ENCODE measurements at regions not wholly inside any gene's neighbourhood (a gene's known extent, or its start where the extent isn't known, plus 50 kb on each side); places are given as distances from the start of the nearest gene placed in this dataset.
A peak's percentile ranks its signal among the peaks of the same experiment; 100 is the strongest.
"Not testable (repeated sequence)": the region's sequence is repeated elsewhere in the genome, so short reads cannot be mapped to it uniquely, and the experiment has no call there.

DNA sequence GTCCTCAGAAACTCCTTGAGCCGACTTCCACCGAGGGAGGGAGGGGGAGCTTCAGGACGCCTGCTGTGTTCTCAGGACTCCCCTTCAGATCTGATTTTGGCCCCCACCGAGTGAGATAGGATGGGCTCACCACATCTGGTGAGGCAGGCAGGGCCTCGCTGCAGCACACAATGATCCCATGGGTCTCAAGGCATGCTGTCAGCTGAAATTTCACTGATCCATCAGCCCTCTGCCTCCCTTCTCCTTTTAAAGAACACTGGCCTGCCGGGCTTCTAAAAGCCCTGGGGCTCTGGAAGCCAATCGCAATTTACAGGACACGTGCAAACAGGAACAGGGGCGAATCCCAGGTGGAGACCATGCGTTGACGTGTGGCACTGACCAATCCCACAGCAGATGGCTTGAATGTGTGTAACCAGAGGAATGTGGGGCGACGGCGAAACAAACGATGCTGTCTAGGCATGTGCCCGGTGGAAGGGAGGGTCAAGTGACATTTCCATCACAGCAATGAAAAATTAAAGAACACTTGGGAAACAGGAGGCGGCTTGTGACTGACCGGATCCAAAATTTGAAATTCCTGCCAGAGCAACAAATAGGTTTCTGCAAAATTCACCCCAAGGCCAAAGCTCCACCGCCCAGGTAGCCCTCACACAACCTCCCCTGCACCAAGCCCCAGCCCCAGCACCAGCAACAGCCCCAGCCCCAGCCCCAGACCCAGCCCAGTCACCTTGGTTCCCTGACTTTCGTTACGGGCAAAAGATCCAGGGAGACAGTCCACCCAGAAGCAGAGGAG lies 167.1 kb upstream of the ZNF337 start:
- peak in 1 of 4 experiments; percentile 22 for DNase-seq

DNA sequence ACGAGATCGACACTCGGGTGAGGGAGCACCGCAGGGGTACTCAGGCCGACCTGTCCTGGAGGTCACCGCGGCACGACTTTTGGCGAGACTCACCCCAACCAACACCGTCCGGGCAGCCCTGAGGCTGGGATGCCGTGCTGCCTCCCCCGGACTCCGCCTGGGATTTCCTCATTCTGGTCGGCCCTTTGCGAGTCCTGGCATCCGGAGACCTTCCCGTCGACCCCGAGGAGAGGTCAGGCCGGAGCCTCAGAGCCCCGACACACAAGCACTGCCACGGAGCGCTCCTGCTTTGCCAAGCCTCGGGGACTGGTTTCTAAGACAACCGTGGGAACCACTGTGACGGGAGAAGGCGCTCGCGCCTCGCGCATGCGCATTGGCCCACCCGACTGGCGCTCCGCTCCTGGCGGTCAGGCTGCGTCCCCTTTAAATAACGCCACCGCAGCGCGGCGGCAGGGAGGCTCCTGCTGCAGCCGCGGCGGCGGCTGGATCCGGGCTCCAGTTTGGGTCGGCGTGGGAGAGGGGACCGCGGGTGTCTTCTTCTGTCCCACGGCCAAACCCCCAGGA lies 166.4 kb upstream of the ZNF337 start:
- DNase-seq: peak; percentile 45 to 65 (median 58)

DNA sequence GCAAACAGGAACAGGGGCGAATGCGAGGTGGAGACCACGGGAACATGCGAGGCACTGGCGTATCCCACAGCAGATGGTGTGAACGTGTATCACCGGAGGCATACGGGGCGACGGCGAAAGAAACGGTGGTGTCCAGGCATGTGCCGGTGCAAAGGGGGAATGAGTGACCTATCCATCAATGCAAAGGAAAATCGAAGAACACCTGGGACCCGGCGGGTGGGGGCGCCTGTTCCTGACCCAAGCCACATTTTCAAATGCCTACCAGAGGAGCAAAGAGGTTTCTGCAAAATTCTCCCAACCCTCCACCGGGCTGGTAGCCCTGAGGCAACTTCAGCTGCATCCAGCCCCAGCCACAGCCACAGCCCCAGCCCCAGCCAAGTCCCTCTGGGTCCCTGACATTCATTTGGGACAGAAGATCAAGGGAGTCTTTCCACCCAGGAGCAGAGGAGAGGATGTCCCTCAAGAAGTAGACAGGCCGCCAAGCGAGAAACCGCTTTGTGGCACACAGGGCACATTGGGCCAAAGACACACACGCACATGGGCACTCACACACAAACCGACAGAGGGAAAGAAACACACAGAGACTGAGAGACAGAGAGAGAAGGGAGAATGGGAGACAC lies 164.0 kb upstream of the ZNF337 start:
- no peak for DNase-seq

DNA sequence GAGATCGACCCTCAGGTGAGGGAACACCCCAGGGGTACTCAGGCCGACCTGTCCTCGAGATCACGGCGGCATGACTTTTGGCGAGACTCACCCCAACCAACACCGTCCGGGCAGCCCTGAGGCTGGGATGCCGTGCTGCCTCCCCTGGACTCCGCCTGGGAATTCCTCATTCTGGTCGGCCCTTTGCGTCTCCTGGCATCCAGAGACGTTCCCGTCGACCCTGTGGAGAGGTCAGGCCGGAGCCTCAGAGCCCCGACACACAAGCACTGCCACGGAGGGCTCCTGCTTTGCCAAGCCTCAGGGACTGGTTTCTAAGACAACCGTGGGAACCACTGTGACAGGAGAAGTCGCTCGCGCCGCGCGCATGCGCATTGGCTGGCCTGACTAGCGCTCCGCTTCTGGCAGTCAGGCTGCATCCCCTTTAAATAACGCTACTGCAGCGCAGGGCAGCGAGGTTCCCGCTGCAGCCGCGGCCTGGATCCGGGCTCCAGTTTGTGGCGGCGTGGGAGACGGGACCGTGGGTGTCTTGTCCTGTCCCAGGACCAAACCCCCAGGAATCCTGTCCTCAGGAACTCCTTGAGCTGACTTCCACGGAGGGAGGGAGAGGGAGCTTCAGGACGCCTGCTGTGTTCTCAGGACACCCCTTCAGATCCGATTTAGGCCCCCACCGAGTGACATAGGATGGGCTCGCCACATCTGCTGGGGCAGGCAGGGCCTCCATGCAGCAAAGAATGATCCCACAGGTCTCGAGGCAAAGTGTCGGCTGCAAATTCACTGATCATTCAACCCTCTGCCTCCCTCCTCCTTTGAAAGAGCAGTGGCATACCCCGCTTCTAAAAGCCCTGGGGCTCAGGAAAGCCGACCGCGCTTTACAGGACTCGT lies 163.2 kb upstream of the ZNF337 start:
- peak; percentile 32 to 56 (median 50) for DNase-seq

DNA sequence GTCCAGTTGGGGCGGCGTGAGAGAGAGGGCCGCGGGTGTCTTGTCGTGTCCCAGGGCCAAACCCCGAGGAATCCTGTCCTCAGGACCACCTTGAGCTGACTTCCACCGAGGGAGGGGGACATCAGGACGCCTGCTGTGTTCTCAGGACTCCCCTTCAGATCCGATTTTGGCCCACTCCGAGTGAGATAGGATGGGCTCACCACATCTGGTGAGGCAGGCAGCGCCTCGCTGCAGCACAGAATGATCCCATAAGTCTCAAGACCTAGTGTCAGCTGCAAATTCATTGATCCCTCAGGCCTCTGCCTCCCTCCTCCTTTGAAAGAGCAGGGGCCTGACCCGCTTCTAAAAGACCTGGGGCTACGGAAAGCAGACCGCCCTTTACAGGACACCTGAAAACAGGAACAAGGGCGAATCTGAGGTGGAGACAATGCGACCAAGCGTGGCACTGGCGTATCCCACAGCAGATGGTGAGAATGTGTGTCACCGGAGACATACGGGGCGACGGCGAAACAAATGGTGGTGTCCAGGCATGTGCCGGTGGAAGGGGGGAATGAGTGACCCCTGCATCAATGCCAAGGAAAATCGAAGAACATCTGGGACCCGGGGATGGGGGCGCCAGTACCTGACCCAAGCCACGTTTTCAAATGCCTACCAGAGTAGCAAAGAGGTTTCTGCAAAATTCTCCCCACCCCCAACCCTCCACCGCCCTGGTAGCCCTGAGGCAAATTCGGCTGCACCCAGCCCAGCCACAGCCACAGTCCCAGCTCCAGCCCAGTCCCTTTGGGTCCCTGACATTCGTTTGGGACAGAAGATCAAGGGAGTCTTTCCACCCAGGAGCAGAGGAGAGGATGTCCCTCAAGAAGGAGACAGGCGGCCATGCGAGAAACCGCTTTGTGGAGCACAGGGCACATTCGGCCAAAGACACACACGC lies 162.1 kb upstream of the ZNF337 start:
- DNase-seq: no peak

DNA sequence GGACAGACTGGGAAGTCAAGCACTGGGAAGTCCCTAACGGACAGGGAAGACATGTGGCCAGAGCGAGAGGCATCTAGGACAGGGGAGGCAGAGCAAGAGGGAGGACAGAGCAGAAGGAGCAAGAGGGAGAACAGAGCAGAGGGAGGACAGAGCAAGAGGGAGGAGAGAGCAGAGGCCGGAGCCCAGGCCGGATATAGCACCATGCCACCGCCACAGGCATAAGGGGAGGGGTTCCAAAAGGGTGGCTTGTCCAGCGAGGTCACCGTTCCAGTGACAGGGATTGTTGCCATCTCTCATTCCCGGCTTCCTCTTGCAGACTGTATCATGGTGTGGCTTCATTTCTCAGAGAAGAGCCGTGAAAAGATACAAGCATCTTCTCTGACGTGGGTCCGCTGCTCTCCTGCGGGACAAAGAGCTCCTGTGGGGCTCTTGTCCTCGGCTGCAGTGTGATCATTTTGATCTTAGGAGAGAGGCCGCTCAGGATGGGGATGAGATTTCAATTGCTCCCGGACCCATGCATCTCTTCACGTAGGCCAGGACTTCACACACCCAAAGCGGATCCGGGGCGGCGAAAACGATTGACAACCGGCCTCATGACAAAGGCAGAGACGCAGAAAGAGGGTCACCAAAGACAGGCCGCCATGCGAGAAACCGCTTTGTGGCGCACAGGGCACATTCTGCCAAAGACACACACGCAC lies 160.6 kb upstream of the ZNF337 start:
- DNase-seq: not testable (repeated sequence)

DNA sequence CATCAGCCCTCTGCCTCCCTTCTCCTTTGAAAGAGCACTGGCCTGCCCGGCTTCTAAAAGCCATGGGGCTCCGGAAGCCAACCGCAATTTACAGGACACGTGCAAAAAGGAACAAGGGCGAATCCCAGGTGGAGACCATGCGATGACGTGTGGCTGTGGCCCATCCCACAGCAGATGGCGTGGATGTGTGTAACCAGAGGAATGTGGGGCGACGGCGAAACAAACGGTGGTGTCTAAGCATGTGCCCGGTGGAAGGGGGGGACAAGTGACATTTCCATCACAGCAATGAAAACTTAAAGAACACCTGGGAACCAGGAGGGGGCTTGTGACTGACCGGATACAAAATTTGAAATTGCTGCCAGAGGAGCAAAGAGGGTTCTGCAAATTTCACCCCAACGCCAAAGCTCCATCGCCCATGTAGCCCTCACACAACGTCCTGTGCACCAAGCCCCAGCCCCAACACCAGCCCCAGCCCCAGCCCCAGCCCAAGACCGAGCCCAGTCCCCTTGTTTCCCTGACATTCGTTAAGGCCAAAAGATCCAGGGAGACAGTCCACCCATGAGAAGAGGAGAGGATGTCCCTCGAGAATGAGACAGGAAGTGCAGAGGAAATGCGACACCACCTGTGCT lies 159.7 kb upstream of the ZNF337 start:
- DNase-seq: no peak

DNA sequence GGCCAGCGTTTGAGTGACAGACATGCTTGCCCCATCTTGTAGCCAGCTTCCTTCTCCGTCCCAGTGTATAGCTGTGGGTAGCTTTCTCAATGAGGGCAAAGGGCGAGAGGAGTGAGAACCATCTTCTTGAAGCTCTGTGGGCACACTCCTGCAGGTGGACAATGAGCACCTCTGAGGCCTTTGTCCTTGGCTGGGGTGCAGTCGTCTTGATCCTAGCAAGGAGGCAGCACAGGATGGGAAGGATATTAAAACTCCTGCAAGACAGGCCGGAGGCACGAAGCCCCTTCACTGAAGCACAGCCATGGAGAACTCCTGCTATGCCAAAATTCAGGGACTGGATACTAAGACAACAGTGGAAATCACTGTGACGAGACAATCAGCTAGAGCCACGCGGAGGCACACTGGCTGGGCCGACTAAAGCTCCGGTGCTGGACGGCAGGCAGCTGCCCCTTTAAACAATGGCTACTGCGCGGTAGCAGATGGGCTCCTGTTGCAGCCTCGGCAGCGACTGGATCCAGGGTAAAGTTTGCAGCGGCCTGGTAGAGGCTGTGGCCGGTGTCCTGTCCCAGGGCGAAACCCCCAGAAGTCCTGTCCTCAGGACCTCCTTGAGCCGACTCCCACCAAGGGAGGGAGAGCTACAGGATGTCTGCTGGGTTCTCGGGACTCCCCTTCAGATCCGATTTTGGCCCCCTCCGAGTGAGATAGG lies 159.0 kb upstream of the ZNF337 start:
- not testable (repeated sequence) for DNase-seq

DNA sequence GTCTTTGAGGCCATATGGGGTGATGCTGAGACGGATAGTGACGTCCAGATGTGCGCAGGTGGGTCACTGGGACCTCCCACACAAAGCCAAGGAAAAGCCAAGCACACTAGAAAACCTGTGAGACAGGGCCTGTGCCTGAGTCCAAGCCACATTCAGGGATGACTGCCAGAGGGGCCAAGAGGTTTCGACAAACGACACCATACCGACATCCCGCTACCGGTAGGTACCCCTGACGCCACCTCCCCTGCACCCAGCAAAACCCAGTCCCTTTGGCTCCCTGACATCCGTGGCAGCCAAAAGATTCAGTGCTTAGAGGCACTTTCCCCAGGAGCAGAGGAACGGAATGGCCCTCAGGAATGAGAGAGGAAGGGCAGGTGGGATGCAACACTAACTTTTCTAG lies 158.0 kb upstream of the ZNF337 start:
- DNase-seq: not testable (repeated sequence)

DNA sequence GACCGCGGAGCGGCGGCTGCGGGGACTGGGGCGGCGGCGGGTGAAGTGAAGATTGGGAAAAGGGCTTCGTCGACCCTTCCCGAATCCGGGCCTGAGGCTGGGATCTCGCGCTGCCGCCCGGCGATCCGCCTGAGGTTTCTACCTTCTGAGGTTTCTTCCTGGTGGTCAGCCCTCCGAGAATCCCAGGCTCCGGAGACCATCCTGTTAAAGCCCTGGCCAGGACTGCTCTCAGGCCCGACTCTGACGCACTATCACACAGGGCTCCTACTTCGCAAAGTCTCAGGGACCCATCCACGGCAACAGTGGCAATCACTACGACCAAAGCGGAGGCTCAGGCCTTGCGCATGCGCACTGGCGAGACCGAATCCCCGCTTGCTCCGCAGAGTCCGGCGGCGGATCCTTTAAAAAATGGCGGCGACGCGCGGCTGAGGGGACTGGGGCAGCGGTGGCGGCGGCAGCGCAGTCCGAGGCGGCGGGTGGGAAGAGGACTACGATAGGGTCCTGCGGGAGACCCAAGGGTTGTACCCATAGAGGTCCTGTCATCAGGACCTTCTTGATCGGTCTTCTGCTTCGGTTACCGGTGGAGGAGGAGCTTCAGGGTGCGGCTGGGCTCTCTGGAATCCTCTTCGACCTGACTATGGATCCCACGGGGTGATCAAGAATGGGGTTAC lies 157.2 kb upstream of the ZNF337 start:
- peak; percentile 52 to 70 (median 60) for DNase-seq

DNA sequence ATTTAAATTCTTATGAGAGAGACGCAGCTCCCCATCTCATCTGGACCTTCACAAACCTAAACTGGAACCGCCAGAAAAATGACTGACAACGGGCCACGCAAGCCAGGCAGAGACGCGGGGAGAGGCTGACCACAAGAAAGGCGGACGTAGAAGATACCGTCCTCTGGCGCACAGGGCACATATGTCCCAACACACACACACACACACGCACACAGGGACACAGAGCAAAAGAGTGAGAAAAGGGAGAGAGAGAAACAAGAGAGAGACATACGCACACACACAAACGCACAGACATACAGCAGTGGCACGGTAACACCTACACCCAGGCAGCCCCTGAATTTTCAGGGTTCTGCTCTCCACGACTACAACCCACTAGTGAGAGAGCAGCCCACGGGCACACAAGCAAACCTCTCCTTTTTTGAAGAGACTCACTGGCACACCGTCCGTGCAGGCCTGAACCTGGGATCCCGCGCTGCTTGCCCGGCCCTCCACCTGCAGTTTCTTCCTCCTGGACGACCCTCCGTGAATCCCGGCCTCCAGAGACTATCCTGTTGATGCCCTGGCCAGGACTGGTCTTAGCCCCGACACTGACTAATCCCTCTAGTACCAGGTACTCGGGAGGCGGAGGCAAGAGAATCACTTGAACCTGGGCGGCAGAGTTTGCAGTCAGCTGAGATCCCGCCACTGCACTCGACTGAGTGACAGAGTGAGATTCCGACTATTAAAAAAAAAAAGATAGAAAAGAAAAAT lies 156.5 kb upstream of the ZNF337 start:
- not testable (repeated sequence) for DNase-seq

DNA sequence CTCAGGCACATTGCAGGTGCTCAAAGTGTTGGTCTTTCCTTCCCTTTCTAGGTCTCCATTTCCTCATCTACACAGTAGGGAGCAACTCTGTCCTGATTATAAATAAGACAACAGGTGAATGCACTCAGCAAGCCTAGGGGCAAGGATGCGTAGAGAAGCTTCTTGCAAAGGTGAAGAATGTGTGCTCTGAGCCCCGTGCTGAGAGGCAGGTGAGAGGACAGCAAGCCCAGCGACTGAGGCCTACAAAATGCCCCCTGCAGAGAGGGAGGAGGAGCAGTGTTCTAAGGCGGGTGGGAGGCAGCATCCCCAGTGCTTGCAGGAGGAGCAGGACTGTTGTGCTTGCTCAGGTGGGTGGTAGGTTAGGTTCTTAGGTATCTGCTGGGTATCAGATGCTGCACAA lies 153.5 kb upstream of the ZNF337 start:
- DNase-seq: not testable (repeated sequence)

DNA sequence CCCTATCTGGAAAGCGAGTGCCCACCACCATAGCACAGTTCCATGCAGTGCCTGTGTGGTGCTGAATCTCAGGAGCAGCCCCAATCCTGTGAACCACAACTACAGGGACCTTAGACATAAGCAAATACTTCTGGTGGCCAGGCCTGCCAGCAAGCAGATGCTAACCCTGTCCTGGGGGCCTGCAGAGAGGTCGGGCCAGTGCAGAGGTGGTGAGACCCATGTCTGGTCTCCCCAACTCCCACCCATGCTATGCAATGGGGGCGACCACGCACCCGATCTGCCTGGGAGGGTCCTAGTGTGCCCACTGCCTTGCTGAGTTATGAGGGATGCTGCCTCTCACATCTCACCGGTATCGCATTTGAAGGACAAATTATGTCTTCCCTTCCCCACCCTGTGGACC lies 151.6 kb upstream of the ZNF337 start:
- no peak for DNase-seq

DNA sequence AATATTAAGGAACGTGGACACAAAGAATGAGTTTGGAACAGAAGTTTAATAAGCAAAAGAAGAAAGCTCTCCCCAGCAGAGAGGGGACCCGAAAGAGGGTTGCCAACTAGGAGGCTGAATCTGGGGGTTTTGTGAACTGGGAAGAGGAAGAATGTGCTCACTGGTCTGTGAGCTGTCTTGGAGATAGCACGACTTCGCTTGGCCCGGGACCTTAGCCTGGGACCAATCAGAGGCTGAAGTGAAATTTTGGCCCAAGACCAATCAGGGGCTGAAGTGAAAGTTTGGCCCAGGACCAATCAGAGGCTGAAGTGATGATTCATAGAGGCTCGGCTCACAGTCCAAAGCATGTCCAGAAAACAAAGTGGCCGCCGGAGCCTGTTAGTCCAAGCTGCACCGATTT lies 148.0 kb upstream of the ZNF337 start:
- not testable (repeated sequence) for DNase-seq

DNA sequence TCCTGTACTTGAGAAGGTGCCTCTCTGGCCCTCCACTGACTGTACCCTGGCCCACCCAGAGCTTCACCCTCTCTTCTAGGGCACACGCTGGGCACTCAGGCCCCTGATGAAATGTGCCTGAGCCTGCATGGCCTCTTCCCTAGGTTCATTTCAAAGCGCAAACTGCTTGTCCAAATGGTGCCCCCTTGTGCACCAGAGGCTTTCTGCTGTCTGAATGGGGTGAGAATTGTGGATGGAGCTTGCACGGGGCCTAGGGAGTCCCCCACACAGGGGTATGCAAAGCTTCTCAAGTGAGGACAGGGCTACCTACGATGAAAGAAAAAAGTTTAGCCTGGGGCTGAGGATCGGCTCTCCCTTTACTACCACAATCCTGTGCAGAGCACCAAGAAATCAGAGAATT lies 116.9 kb upstream of the ZNF337 start:
- DNase-seq: not testable (repeated sequence)

DNA sequence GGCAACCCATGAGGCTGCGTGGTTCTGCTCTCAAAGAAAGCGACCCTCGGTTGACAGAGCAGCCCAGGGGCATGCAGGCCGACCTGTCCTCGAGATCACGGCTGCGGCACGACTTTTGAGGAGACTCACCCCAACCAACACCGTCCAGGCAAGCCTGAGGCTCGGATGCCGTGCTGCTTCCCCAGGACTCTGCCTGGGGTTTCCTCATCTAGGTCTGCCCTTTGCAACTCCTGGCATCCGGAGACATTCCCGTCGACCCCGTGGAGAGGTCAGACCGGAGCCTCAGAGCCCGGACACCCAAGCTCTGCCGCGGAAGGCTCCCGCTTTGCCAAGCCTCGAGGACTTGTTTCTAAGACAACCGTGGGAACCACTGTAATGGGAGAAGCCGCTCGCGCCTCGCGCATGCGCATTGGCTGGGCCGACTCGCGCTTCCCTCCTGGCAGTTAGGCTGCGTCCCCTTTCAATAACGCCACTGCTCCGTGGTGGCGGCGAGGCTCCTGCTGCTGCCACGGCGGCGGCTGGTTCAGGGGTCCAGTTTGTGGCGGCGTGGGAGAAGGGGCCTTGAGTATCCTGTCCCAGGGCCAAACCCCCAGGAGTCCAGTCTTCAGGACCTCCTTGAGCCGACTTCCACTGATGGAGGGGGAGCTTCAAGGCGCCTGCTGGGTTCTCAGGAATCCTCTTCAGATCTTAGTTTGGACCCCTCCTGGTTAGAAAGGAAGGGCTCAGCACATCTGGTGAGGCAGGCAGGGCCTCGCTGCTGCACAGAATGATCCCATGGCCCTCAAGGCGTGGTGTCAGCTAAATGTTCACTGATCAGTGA lies 101.7 kb upstream of the ZNF337 start:
- DNase-seq: not testable (repeated sequence)

DNA sequence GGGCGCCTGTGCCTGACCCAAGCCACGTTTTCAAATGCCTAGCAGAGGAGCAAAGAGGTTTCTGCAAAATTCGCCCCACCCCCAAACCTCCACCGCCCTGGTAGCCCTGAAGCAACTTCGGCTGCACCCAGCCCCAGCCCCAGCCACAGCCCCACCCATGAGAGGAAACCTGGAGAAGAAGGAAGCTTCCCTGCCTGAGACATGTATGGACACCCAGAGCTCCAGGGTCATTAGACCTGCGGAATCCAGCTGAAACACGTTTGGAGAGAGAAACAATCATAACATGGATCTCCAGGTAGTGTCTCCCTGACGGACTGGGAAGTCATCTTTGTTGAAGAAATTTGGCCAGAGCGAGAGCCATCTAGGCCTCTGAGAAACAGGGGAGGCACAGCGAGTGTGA lies 100.4 kb upstream of the ZNF337 start:
- not testable (repeated sequence) for DNase-seq

DNA sequence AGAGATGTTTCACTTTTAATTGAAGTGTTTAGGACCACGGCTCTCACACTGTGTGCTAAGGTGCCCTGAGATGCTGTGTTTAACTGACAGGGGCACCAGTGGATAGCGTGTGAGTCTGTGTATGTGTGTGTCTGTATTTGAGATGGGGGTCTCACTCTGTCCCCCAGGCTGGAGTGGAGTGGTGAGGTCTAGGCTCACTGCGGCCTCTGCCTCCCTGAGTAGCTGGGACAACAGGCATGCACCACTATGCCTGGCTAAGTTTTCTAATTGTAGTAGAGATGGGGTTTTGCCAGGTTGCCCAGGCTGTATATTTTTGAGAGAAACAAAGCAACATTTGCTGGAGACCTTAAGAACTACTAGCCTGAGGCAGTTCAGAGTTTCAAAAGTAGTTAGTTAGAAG lies 80.6 kb upstream of the ZNF337 start:
- DNase-seq: not testable (repeated sequence)
